NCI-H128 (cell line): ENCODE measurements at regions not wholly inside any gene's neighbourhood (a gene's known extent, or its start where the extent isn't known, plus 50 kb on each side); places are given as distances from the start of the nearest gene placed in this dataset.
"Not testable (repeated sequence)": the region's sequence is repeated elsewhere in the genome, so short reads cannot be mapped to it uniquely, and the experiment has no call there.

Experiments
- DNase-seq: peaks from one replicate; lab custom pipeline; 2025; ENCODE audit not compliant: unreplicated experiment; lab: John Stamatoyannopoulos, UW

GRCh38 chr10:113487154-113487553 is 65.7 kb upstream of the HABP2 start:
- DNase-seq, result no peak

- no peak for DNase-seq
These were observed 64.7 kb upstream of the HABP2 start for GRCh38 chr10:113488186-113488585.

GRCh38 chr10:113489522-113489921 is 63.3 kb upstream of the HABP2 start:
- not testable (repeated sequence) for DNase-seq

GRCh38 chr10:113491967-113492565 is 60.8 kb upstream of the HABP2 start:
- no peak for DNase-seq

GRCh38 chr10:113493195-113493594 is 59.7 kb upstream of the HABP2 start:
- no peak for DNase-seq

GRCh38 chr10:113493882-113494301 is 59.0 kb upstream of the HABP2 start:
- no peak for DNase-seq

- no peak for DNase-seq
These were observed 58.1 kb upstream of the HABP2 start for GRCh38 chr10:113494761-113495160.

GRCh38 chr10:113495553-113495952 is 57.3 kb upstream of the HABP2 start:
- DNase-seq, result no peak

- no peak for DNase-seq
These were observed 56.4 kb upstream of the HABP2 start for GRCh38 chr10:113496111-113497109.

- no peak for DNase-seq
These were observed 55.7 kb upstream of the HABP2 start for GRCh38 chr10:113497198-113497597.

- DNase-seq, result no peak
These were observed 53.9 kb upstream of the HABP2 start for GRCh38 chr10:113498997-113499396.

GRCh38 chr10:113499806-113500205 is 53.0 kb upstream of the HABP2 start:
- no peak for DNase-seq

GRCh38 chr10:113501031-113501430 is 51.8 kb upstream of the HABP2 start:
- DNase-seq, result not testable (repeated sequence)
